Neural progenitor cell (in vitro differentiated cells): ENCODE measurements at regions not wholly inside any gene's neighbourhood (a gene's known extent, or its start where the extent isn't known, plus 50 kb on each side); places are given as distances from the start of the nearest gene placed in this dataset.

Experiments
- CTCF ChIP-seq: fragments of 200-600 bp; sonication (generic); IDR thresholded peaks from 2 replicates; pipeline ENCODE4 v1.5.1; 2017; ENCODE audit warnings: antibody characterized with exemption, mild to moderate bottlenecking
- EZH2 ChIP-seq: fragments of 200-600 bp; sonication (generic); IDR thresholded peaks from 2 replicates; pipeline ENCODE4 v1.6.1; 2017; ENCODE audit warnings: antibody characterized with exemption, mild to moderate bottlenecking, moderate library complexity
- EZH2phosphoT487 ChIP-seq: fragments of 200-600 bp; sonication (generic); IDR thresholded peaks from 2 replicates; pipeline ENCODE4 v1.6.1; 2017; ENCODE audit warnings: antibody characterized with exemption

- TF ChIP-seq EZH2phosphoT487 (no peak), CTCF (no peak), EZH2 (no peak)
Observed at GRCh38 chr2:142435847-142436246, 305.0 kb upstream of the LRP1B start.
